ENCODE measurements at regions not wholly inside any gene's neighbourhood (a gene's known extent, or its start where the extent isn't known, plus 50 kb on each side); places are given as distances from the start of the nearest gene placed in this dataset.

- no peak for DNase-seq (ENCODE audit: low spot score)
Measured at GRCh38 chr5:3222924-3223323, 372.7 kb upstream of the IRX1 start.

DNA sequence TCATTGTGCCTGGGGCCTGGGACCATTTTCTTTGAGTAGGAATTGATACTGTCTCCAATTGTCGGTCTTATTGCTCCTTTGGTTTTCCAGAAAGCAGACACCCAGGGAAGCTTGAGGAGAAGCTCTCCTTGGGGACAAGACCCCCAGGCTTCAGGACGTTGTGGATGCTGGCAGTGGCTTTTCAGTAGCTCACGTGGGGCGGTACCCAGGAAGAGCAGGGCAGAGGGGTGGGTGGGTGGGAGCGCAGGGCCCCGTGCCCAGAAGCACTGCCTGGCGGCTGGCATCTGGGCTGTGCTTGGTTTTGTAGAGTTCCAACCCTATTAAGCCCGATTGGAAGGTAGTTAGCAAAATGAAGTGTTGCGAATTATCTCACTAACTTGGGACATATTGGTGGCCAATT lies 374.2 kb upstream of the IRX1 start:
- no peak for DNase-seq (ENCODE audit: low spot score)

DNA sequence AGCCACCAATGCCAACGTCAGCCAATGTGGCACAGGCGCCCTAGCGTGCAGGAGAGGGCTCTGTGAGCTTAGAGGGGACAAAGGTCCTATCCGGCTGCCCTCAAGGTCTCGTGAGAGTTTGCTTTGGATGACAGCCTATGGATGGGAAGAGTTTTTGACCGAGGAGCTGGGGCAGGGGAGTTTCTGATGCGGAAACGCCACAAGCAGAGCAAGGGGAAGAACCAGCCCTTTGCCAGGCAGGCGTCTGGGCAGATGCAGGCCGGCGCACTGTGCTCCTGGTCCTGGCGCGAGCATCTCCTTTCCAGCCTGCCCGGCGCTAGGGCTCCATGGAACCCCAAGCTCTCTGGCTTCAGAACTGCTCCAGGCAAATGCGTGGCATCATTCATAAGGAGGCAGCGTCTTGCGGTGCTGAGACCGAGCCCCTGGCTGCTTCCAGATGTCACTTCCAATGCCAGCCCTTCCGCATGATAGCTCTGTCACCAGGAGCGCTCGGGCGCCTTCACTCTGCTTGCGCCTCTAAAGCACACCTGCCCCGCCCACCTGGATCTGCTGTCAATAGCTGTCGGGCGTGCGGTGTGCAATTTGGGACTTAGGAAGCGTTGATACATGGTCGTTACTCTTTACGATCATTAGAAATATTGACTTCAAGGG lies 374.9 kb upstream of the IRX1 start:
- no peak for DNase-seq (ENCODE audit: low spot score)

GRCh38 chr5:3220201-3220600 lies 375.4 kb upstream of the IRX1 start:
- no peak for DNase-seq (ENCODE audit: low spot score)

GRCh38 chr5:3218916-3219650 lies 376.5 kb upstream of the IRX1 start:
- no peak for DNase-seq (ENCODE audit: low spot score)

GRCh38 chr5:3217771-3218495 lies 377.7 kb upstream of the IRX1 start:
- DNase-seq (ENCODE audit: low spot score), result no peak

DNA sequence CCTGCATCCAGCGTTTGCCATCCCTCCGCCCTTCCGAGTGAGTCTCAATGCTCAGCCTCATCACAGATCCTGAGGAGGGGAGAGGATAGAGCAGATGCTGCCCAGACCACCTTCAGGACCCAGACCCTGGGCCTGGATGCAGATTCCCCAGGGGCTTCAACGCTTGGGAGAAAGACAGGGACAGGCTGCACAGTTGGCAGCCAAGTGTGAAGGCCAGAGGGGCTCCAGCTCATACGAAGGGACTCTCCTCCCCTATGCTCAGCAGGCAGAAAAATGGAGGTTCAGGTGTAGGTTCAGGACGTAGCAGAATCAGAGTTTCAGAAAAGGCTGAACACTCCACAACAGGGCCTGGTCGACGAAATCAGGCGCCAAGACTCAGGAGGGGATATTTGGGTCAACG lies 378.5 kb upstream of the IRX1 start:
- DNase-seq (ENCODE audit: low spot score), result no peak

DNA sequence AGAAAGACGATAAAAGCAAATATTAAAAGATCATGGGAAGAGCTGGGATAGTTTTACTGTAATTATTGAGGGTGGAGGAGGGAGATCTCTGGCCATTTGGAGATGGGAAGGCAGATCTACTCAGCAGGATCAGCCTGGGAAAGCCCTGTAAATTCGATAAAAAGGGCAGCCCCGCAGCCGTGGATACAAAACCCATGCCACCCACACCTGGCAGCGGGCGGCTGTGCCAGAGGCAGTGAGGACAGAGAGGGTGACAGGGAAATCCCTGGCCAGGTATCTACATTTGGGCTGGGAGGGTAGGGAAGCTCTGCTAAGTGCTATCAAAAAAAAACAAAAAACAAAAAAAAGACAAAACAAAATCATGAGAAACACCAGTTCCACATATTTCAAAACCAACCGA lies 379.2 kb upstream of the IRX1 start:
- no peak for DNase-seq (ENCODE audit: low spot score)

DNA sequence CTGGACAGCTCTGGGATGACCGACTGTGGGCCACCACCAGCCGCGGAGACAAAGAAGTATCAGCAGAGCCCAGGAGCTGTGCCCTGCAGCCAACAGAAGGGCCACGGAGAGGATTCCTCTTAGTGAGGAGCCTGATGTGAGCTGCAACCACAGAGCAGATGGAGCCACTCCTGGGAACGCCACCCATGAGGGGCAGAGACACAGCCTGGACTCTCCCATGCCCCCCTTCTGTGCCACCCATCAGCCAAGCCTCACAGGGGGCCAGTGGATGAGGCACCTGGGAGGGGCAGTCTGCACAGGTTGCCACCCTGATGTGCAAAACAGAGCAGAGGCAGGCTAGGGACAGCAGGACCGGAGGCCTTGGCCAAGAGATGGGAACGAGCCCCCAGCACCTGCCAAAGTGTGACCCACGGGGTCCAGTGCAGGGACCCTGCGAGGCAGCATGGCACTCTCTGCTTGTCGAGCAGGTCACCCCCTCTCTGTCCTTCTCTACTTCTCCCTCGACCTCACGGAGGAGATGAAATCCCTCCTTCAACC lies 380.7 kb upstream of the IRX1 start:
- DNase-seq (ENCODE audit: low spot score), result no peak

DNA sequence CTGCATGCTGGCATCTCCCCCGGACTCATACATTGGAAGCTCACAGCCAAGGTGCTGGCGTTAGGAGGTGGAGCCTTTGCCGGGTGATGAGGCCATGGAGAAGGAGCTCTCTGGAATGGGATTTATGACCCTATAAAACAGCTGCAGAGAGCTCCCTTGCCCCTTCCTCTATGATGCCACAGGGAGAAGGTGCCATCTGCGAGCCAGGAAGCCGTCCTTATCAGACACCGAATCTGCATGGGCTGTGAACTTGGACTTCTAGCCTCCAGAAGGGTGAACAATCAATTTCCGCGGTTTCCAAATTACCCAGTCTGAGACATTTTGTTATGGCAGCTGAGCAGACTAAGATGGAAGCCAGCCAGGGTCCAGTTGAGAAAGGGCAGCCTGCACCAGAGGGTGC lies 381.2 kb upstream of the IRX1 start:
- DNase-seq (ENCODE audit: low spot score), result no peak

- DNase-seq (ENCODE audit: low spot score), result no peak
Measured at GRCh38 chr5:3212869-3213268, 382.8 kb upstream of the IRX1 start.

- no peak for DNase-seq (ENCODE audit: low spot score)
Measured at GRCh38 chr5:3210531-3210930, 385.1 kb upstream of the IRX1 start.

DNA sequence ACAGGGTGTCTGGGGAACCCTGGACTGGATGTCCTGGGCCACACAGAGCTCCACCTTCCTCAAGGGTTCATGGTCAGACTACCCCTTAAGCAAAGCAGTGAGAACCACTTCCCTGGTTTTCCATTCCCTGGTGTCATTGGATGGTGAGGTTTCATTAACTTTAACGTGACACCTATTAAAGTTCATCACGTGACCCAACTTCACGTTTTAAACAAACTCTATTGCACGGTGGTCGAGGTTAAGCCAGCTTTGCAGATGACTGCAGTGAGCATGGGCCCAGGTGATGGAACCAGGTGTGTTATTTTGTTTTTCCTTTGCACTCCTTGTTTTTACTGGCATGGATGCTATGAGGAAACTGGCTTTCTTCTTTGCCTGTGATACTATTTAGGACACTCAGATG lies 385.7 kb upstream of the IRX1 start:
- DNase-seq (ENCODE audit: low spot score), result no peak

- no peak for DNase-seq (ENCODE audit: low spot score)
Measured at GRCh38 chr5:3202570-3202969, 393.1 kb upstream of the IRX1 start.

DNA sequence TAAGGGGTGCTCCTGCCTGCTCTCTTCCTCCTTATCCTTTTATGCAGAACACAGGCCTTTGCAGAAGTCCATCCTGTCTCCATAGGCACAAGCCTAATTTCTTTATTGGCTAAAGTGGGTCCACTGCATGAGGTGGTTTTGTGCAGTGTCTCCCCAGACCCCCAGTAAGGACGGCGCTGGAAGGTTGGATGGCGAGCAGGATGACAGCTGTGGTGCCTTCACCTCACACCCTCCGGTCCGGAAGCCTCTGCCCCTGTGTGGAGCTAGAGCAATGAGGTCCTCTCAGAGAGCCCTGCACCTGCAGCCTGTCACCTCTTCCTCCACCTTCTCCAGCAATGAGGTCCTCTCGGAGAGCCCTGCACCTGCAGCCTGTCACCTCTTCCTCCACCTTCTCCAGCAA lies 393.7 kb upstream of the IRX1 start:
- no peak for DNase-seq (ENCODE audit: low spot score)

DNA sequence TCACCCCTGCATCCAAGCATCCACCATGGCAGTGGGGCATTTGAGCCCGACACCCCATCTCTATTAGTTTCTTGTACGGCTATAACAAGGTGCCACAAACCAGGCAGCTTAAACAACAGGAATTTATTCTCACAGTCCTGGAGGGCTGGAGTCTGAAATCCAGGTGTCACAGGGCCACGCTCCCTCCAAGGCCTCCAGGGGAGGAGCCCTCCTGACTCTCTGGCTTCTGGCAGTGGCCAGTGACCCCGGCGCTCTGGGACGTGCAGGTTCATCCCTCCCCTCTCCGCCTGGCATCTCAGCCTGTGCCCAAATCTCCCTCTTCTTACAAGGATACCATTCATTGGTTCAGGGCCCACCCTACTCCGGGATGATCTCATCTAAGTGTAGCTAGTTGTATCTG lies 394.5 kb upstream of the IRX1 start:
- no peak for DNase-seq (ENCODE audit: low spot score)

DNA sequence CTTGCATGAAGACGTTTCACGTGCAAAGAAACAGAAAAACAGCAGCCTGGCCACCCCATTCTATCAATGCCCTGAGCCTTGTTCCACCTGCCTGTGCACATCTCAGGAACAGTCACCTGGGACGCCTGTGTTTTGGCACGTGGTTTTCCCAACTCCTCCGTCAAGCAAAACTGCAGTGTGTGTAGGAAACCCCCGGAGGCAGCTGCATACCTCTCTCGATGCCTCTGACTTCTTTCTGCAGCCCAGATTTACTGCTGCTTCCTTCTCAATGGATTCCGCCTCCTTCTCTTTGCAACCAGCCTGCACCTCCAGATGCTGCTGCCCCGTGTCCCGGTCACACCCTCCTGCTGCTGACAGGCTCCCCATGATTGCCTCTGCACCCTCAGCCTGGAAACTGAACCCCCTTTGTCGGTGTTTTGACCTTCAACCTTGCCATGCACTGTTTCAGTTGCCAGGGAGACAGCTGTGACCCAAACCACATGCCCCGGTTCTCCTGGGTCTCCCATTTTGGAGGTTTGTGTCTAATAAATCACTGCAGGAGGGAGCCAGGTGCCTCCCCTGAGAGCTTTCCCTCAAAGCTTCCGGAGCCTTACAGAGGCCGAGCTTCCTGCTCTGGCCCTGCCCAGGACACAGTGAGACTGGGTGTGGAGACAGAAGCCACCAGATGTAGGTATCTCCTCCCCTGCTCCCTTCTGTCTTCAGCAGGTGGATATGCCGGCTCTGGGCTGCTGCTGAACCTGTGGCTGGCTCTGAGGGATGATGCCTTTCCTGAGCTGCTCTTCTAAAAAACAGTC lies 395.5 kb upstream of the IRX1 start:
- DNase-seq (ENCODE audit: low spot score), result no peak

- no peak for DNase-seq (ENCODE audit: low spot score)
Measured at GRCh38 chr5:3198074-3198449, 397.6 kb upstream of the IRX1 start.

GRCh38 chr5:3197304-3198073 lies 398.1 kb upstream of the IRX1 start:
- DNase-seq (ENCODE audit: low spot score), result no peak

- no peak for DNase-seq (ENCODE audit: low spot score)
Measured at GRCh38 chr5:3195994-3196393, 399.6 kb upstream of the IRX1 start.

DNA sequence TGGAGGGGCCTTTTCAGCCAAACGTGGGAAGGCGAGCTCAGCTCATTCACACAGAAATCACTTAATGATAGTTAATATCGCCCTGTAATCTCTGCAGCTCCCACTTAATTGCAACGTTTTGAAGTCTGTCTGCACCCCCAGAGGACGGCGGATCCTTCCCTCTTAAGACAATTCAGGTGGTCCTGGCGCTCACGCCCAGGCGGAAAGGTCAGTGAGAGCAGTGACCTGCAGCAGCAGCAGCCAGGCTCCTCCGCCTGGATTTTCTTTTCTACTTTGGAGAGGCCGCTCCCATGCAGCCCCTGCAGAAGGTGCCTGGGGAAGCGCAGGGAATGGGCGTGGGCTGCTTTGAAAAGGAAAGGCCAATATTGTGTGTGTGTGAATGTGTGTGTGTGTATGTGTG lies 400.9 kb upstream of the IRX1 start:
- no peak for DNase-seq (ENCODE audit: low spot score)

DNA sequence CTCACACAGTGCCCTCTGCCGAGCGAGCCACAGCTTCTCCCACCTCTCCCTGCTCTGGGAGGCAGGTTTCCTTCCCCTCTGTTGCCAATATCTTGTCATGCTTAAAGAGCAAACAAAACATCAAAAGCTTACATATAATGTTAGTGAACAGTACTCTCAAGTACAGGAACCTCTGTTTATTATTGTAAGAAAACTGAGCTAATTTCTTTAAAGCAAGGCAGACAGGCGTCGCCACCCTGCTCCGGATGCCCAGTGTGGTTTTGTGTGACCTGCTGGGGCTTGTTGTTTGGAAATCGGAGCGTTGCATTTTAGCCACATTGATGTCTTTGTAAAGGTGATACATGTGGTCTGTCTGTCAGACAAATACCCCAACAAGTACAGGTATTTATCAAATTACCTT lies 401.4 kb upstream of the IRX1 start:
- DNase-seq (ENCODE audit: low spot score), result no peak

Data from GM03348 (cell line).